Glutamatergic neuron (in vitro differentiated cells): ENCODE measurements at regions not wholly inside any gene's neighbourhood (a gene's known extent, or its start where the extent isn't known, plus 50 kb on each side); places are given as distances from the start of the nearest gene placed in this dataset.
"Not testable (repeated sequence)": the region's sequence is repeated elsewhere in the genome, so short reads cannot be mapped to it uniquely, and the experiment has no call there.

Source experiments
- DNase-seq: peaks from one replicate; pipeline ENCODE4 v3.0.0; 2022
- H3K27ac Mint-ChIP-seq: one replicate; pipeline ENCODE4 v1.8.0; 2020; ENCODE audit warnings: mild to moderate bottlenecking, mixed read lengths, inconsistent platforms; ENCODE audit not compliant: unreplicated experiment
- H3K27me3 Mint-ChIP-seq: one replicate; pipeline ENCODE4 v1.8.0; 2020; ENCODE audit warnings: mild to moderate bottlenecking, moderate library complexity, mixed read lengths, inconsistent platforms; ENCODE audit not compliant: unreplicated experiment
- H3K36me3 Mint-ChIP-seq: one replicate; pipeline ENCODE4 v1.8.0; 2020; ENCODE audit warnings: mild to moderate bottlenecking, mixed read lengths, inconsistent platforms; ENCODE audit not compliant: unreplicated experiment
- H3K4me1 Mint-ChIP-seq: one replicate; pipeline ENCODE4 v1.8.0; 2020; ENCODE audit warnings: mild to moderate bottlenecking, low read depth, mixed read lengths, inconsistent platforms; ENCODE audit not compliant: unreplicated experiment
- H3K4me3 Mint-ChIP-seq: one replicate; pipeline ENCODE4 v1.8.0; 2020; ENCODE audit warnings: mild to moderate bottlenecking, mixed read lengths, inconsistent platforms; ENCODE audit not compliant: unreplicated experiment
- H3K9me3 Mint-ChIP-seq: one replicate; pipeline ENCODE4 v1.8.0; 2020; ENCODE audit warnings: mild to moderate bottlenecking, moderate library complexity, mixed read lengths, inconsistent platforms; ENCODE audit not compliant: unreplicated experiment
- TF ChIP-seq, protein P1 (sequence below): fragments of 200-600 bp; sonication (generic); IDR thresholded peaks from one replicate; pipeline ENCODE4 v1.5.0; 2021; ENCODE audit not compliant: partially characterized antibody, unreplicated experiment

GRCh38 chr4:75325318-75325979, 188.8 kb downstream of the RCHY1 start:
- peaks cover 5% of the 10 kb centered on the region for H3K4me1 Mint-ChIP-seq
- no peak overlapping the region for H3K4me3 Mint-ChIP-seq

GRCh38 chr4:75321484-75321883, 192.7 kb downstream of the RCHY1 start:
- Mint-ChIP-seq H3K4me1 (peaks cover 5% of the 10 kb centered on the region), H3K27ac (no peak overlapping the region), H3K27me3 (no peaks in the 10 kb centered on the region), H3K9me3 (no peaks in the 10 kb centered on the region), H3K36me3 (no peaks in the 10 kb centered on the region), H3K4me3 (no peak overlapping the region)
- TF ChIP-seq, protein P1, sequence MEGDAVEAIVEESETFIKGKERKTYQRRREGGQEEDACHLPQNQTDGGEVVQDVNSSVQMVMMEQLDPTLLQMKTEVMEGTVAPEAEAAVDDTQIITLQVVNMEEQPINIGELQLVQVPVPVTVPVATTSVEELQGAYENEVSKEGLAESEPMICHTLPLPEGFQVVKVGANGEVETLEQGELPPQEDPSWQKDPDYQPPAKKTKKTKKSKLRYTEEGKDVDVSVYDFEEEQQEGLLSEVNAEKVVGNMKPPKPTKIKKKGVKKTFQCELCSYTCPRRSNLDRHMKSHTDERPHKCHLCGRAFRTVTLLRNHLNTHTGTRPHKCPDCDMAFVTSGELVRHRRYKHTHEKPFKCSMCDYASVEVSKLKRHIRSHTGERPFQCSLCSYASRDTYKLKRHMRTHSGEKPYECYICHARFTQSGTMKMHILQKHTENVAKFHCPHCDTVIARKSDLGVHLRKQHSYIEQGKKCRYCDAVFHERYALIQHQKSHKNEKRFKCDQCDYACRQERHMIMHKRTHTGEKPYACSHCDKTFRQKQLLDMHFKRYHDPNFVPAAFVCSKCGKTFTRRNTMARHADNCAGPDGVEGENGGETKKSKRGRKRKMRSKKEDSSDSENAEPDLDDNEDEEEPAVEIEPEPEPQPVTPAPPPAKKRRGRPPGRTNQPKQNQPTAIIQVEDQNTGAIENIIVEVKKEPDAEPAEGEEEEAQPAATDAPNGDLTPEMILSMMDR = no peak
- no peak for DNase-seq

More at GRCh38 chr4:75325318-75325979, 188.8 kb downstream of the RCHY1 start:
- Mint-ChIP-seq H3K9me3 (no peaks in the 10 kb centered on the region), H3K27me3 (no peaks in the 10 kb centered on the region), H3K27ac (no peak overlapping the region), H3K36me3 (no peaks in the 10 kb centered on the region)
- TF ChIP-seq, protein P1 = no peak
- DNase-seq = no peak

- H3K27ac Mint-ChIP-seq, H3K4me1 Mint-ChIP-seq, DNase-seq, H3K36me3 Mint-ChIP-seq, H3K4me3 Mint-ChIP-seq, H3K9me3 Mint-ChIP-seq, H3K27me3 Mint-ChIP-seq: not testable (repeated sequence)
Observed at GRCh38 chr4:75317641-75318040, 196.6 kb downstream of the RCHY1 start.

GRCh38 chr4:75308049-75308448, 206.2 kb downstream of the RCHY1 start:
- Mint-ChIP-seq H3K36me3 (peaks cover 14% of the 10 kb centered on the region), H3K9me3 (peaks cover 3% of the 10 kb centered on the region), H3K4me3 (no peak overlapping the region), H3K4me1 (no peaks in the 10 kb centered on the region), H3K27ac (no peak overlapping the region), H3K27me3 (no peaks in the 10 kb centered on the region)
- TF ChIP-seq, protein P1 = no peak
- DNase-seq = no peak

DNA sequence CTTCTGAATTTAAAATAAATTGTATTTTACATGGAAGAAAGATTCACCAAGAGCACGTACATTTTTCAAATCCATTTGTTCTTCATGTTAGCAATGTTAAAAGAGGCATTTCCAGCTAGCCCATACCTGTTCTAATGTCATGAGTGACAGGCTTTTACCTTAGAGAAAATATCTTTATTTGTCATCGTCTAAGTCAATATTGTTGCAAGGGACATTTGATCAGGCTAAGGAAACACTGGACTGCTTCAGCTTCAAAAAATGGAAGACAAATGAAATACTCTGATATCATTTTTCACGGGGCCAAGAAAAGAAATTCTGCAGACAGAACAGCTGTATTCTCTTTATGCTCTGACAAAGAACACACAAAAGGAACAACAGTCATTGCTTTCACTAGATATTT, 207.7 kb downstream of the RCHY1 start:
- H3K9me3 Mint-ChIP-seq = peaks cover 3% of the 10 kb centered on the region
- no peak overlapping the region for H3K27ac Mint-ChIP-seq
- no peak for DNase-seq
- peaks cover 14% of the 10 kb centered on the region for H3K36me3 Mint-ChIP-seq
- no peaks in the 10 kb centered on the region for H3K4me1 Mint-ChIP-seq
- TF ChIP-seq, protein P1 = no peak
- no peak overlapping the region for H3K4me3 Mint-ChIP-seq
- peaks cover 3% of the 10 kb centered on the region for H3K27me3 Mint-ChIP-seq
